GM12878 (cell line): ENCODE measurements at regions not wholly inside any gene's neighbourhood (a gene's known extent, or its start where the extent isn't known, plus 50 kb on each side); places are given as distances from the start of the nearest gene placed in this dataset.

ENCODE experiments used
- ATAC-seq: fragments of 200-7000 bp; cut with Tn5 transposase; 3 replicates; pipeline ENCODE4 v1.9.1; 2020; ENCODE audit warnings: mild to moderate bottlenecking, moderate library complexity
- BruUV-seq: library from RNA; stranded (reverse); fragments of 400-500 nt; replicated peaks from 2 replicates; lab custom pipeline; 2021; lab: Mats Ljungman, UMichigan
- CTCF ChIA-PET: fragments of 300-600 bp; sonication (Branson Sonifier 250); formaldehyde crosslinking; extraction: SDS; loops from one replicate; lab custom pipeline; 2021; ENCODE audit warnings: inconsistent platforms; lab: Yijun Ruan, JAX
- POLR2A ChIA-PET: fragments of 350-600 bp; formaldehyde crosslinking; extraction: SDS; loops from one replicate; lab custom pipeline; 2021; ENCODE audit warnings: inconsistent platforms; lab: Charles Lee
- RAD21 ChIA-PET: fragments of 300-600 bp; sonication (Branson Sonifier 250); formaldehyde crosslinking; loops from one replicate; lab custom pipeline; 2023; ENCODE audit warnings: antibody characterized with exemption; ENCODE audit not compliant: unreplicated experiment; lab: Charles Lee
- SMC1A ChIA-PET: fragments of 300-600 bp; sonication (Branson Sonifier 250); formaldehyde crosslinking; loops from one replicate; lab custom pipeline; 2023; ENCODE audit not compliant: unreplicated experiment, uncharacterized antibody; lab: Charles Lee
- DNase-seq: peaks from one replicate; pipeline ENCODE4 v3.0.0-alpha.2; 2011; ENCODE audit warnings: low read depth, low spot score
- FAIRE-seq: peaks from 3 replicates; lab custom pipeline; 2011; peaks lifted over from hg19 to GRCh38; lab: Jason Lieb, UNC
- H2AFZ ChIP-seq: 2 replicates; pipeline ENCODE4 v1.6.0; 2011; ENCODE audit warnings: low read depth, low read length, control low read depth; ENCODE audit not compliant: control insufficient read depth
- H3K27ac ChIP-seq: 2 replicates; pipeline ENCODE4 v1.5.1; 2011; ENCODE audit warnings: control low read depth; ENCODE audit not compliant: control insufficient read depth, insufficient read depth
- H3K27me3 ChIP-seq, 2 experiments: replicated peaks in 1 of 2; 2 replicates each; pipeline versions ENCODE4 v1.6.0 to v1.6.1; 2011; ENCODE audit warnings: low read length in 1 of 2; ENCODE audit not compliant: control insufficient read depth in 2 of 2, insufficient read depth in 2 of 2
- H3K36me3 ChIP-seq, 2 experiments: 2 replicates each; pipeline ENCODE4 v1.5.1; 2011; ENCODE audit warnings: low read length in 1 of 2; ENCODE audit not compliant: control insufficient read depth in 2 of 2, insufficient read depth in 2 of 2
- H3K4me1 ChIP-seq: 2 replicates; pipeline ENCODE4 v1.6.1; 2011; ENCODE audit warnings: mild to moderate bottlenecking, low read length, moderate library complexity, mixed read lengths; ENCODE audit not compliant: control insufficient read depth, insufficient read depth
- H3K4me2 ChIP-seq: 2 replicates; pipeline ENCODE4 v1.6.0; 2011; ENCODE audit warnings: control low read depth; ENCODE audit not compliant: control insufficient read depth, insufficient read depth
- H3K4me3 ChIP-seq: fragments of 200-600 bp; sonication (generic); 2 replicates; pipeline ENCODE4 v1.5.1; 2016
- H3K79me2 ChIP-seq: 2 replicates; pipeline ENCODE4 v1.6.0; 2011; ENCODE audit warnings: low read length; ENCODE audit not compliant: control insufficient read depth, insufficient read depth
- H3K9ac ChIP-seq: 2 replicates; pipeline ENCODE4 v1.8.0; 2011; ENCODE audit warnings: low read length, control low read depth, mixed read lengths; ENCODE audit not compliant: control insufficient read depth, insufficient read depth
- H3K9me3 ChIP-seq: replicated peaks from 3 replicates; pipeline ENCODE4 v1.5.1; 2011; ENCODE audit warnings: mild to moderate bottlenecking, low read length; ENCODE audit not compliant: control insufficient read depth, insufficient read depth
- H4K20me1 ChIP-seq: 2 replicates; pipeline ENCODE4 v1.6.0; 2011; ENCODE audit not compliant: control insufficient read depth, insufficient read depth
- CHD4 ChIP-seq: fragments of 200-600 bp; sonication (generic); IDR thresholded peaks from 2 replicates; pipeline ENCODE4 v1.6.1; 2016; ENCODE audit warnings: mild to moderate bottlenecking
- CTCF ChIP-seq, 3 experiments: IDR thresholded peaks in 2 of 3; conservative IDR thresholded peaks in 1 of 3; 2 replicates each; pipeline ENCODE4 v1.5.1; 2011; ENCODE audit warnings: low read depth in 3 of 3, low read length in 3 of 3, mild to moderate bottlenecking in 3 of 3, control low read depth in 2 of 3, moderate library complexity in 2 of 3, inconsistent platforms in 1 of 3, mixed read lengths in 1 of 3; ENCODE audit not compliant: control insufficient read depth in 2 of 3, insufficient read depth in 1 of 3; ENCODE audit errors: extremely low read depth in 1 of 3
- DPF2 ChIP-seq: fragments of 450-650 bp; IDR thresholded peaks from 2 replicates; pipeline ENCODE4 v1.6.1; 2017; ENCODE audit warnings: mild to moderate bottlenecking
- EP300 ChIP-seq, 2 experiments: fragments of 150-350 bp in 1 of 2; IDR thresholded peaks; 2 replicates each; pipeline ENCODE4 v1.6.1; 2011 to 2012; ENCODE audit warnings: low read depth in 2 of 2, low read length in 2 of 2, borderline replicate concordance in 1 of 2, improper control_type of control experiment in 1 of 2, inconsistent platforms in 1 of 2; ENCODE audit not compliant: control insufficient read depth in 1 of 2
- POU2F2 ChIP-seq: IDR thresholded peaks from 3 replicates; pipeline ENCODE4 v1.6.1; 2011; ENCODE audit warnings: low read depth, mild to moderate bottlenecking, low read length, borderline replicate concordance
- SREBF2 ChIP-seq: IDR thresholded peaks from 2 replicates; pipeline ENCODE4 v1.6.1; 2012; ENCODE audit warnings: mild to moderate bottlenecking, low read length
- WGBS: methylation state at CpG from one replicate; pipeline ENCODE4 v1.1.6; 2016; ENCODE audit warnings: low lambda C conversion rate; ENCODE audit not compliant: insufficient replicate concordance, insufficient coverage; ENCODE audit errors: missing lambda C conversion rate; 5-methylcytosine and 5-hydroxymethylcytosine counted together
- in situ Hi-C: fragments of 300-500 bp; cut with MboI; formaldehyde crosslinking; loops from 9 replicates; pipeline ENCODE4 v1.14.3; 2018; ENCODE audit warnings: mixed read lengths
- intact Hi-C: fragments of 100-400 bp; cut with micrococcal nuclease; formaldehyde crosslinking; loops from one replicate; pipeline ENCODE4 v1.14.2; 2022; ENCODE audit not compliant: unreplicated experiment
- TF ChIP-seq, protein P1 (sequence below): fragments of 450-650 bp; IDR thresholded peaks from 2 replicates; pipeline ENCODE4 v1.6.1; 2017; ENCODE audit warnings: mild to moderate bottlenecking, moderate library complexity

- no peaks in the 10 kb centered on the region for H3K36me3 ChIP-seq
- FAIRE-seq (no peak), ATAC-seq (peak; percentile 62), DNase-seq (no peak)
- H3K4me1 ChIP-seq = no peaks in the 10 kb centered on the region
- no peaks in the 10 kb centered on the region for H4K20me1 ChIP-seq
- no peaks in the 10 kb centered on the region for H3K9me3 ChIP-seq
- 0% methylated on average over 4 of the region's 4 CpGs for WGBS
- no peak overlapping the region for H2AFZ ChIP-seq
- no TSS peak for BruUV-seq
- no peak overlapping the region for H3K27ac ChIP-seq
- no peak overlapping the region for H3K4me2 ChIP-seq
- in situ Hi-C loops (no loop called here), intact Hi-C loops (no loop called here)
- H3K9ac ChIP-seq = no peak overlapping the region
- TF ChIP-seq DPF2 (no peak), CHD4 (no peak), POU2F2 (no peak), EP300 (IDR thresholded peaks at IDR 0.05; ENCODE audit: borderline replicate concordance in 1 of 2, control insufficient read depth in 1 of 2, low read depth in 2 of 2, low read length in 2 of 2) (no peak), CTCF (IDR thresholded peaks at IDR 0.05 in 2 of 3, conservative IDR thresholded peaks at IDR 0.05 in 1 of 3; ENCODE audit: control insufficient read depth in 2 of 3, extremely low read depth in 1 of 3, insufficient read depth in 1 of 3, low read depth in 3 of 3, low read length in 3 of 3) (peak; percentile 28 to 46 (median 32); a peak in 5 of 6 replicates), SREBF2 (no peak)
- TF ChIP-seq, protein P1, sequence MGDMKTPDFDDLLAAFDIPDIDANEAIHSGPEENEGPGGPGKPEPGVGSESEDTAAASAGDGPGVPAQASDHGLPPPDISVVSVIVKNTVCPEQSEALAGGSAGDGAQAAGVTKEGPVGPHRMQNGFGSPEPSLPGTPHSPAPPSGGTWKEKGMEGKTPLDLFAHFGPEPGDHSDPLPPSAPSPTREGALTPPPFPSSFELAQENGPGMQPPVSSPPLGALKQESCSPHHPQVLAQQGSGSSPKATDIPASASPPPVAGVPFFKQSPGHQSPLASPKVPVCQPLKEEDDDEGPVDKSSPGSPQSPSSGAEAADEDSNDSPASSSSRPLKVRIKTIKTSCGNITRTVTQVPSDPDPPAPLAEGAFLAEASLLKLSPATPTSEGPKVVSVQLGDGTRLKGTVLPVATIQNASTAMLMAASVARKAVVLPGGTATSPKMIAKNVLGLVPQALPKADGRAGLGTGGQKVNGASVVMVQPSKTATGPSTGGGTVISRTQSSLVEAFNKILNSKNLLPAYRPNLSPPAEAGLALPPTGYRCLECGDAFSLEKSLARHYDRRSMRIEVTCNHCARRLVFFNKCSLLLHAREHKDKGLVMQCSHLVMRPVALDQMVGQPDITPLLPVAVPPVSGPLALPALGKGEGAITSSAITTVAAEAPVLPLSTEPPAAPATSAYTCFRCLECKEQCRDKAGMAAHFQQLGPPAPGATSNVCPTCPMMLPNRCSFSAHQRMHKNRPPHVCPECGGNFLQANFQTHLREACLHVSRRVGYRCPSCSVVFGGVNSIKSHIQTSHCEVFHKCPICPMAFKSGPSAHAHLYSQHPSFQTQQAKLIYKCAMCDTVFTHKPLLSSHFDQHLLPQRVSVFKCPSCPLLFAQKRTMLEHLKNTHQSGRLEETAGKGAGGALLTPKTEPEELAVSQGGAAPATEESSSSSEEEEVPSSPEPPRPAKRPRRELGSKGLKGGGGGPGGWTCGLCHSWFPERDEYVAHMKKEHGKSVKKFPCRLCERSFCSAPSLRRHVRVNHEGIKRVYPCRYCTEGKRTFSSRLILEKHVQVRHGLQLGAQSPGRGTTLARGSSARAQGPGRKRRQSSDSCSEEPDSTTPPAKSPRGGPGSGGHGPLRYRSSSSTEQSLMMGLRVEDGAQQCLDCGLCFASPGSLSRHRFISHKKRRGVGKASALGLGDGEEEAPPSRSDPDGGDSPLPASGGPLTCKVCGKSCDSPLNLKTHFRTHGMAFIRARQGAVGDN = no peak
- no peaks in the 10 kb centered on the region for H3K27me3 ChIP-seq
- CTCF ChIA-PET = interaction anchor here (0.8 kb wide), 1 partner anchor 476 kb away, joined by 3 read pairs; no protein-coding TSS in a partner anchor
- H3K79me2 ChIP-seq = no peaks in the 10 kb centered on the region
- no peak overlapping the region for H3K4me3 ChIP-seq
- POLR2A ChIA-PET = no interaction called here
- RAD21 ChIA-PET = interaction anchor here (0.7 kb wide), 1 partner anchor 655 kb away, joined by 3 read pairs; no protein-coding TSS in a partner anchor
- SMC1A ChIA-PET = no interaction called here
Observed at GRCh38 chr14:106185837-106186233, 659.5 kb downstream of the TMEM121 start.
